Hematopoietic multipotent progenitor cell (in vitro differentiated cells): ENCODE measurements at regions not wholly inside any gene's neighbourhood (a gene's known extent, or its start where the extent isn't known, plus 50 kb on each side); places are given as distances from the start of the nearest gene placed in this dataset.

Experiments
- DNase-seq, 3 donors: peaks; one replicate each; pipeline ENCODE4 v3.0.0-alpha.2; 2011 to 2015; ENCODE audit warnings: low read depth in 2 of 3, low spot score in 2 of 3

DNA sequence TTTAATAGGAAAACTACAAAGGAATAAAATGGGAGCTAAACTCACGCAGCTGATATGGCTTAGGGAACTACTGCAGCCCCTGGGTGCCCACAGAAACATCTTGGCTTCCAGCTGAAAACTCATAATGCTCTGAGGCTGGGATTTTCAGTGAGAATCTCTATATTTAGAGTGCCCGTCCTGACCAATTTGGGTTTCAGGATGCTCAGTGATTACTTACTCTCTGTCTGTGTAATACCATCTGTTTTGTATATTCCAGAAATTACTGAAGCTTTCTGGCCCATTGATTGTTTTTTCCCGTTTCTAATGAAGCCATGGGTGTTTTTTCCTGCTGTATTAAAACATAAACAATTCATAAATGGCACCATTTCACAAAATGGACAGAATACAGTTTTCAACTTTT, 50.6 kb upstream of the ZNF385D start:
- no peak for DNase-seq

DNA sequence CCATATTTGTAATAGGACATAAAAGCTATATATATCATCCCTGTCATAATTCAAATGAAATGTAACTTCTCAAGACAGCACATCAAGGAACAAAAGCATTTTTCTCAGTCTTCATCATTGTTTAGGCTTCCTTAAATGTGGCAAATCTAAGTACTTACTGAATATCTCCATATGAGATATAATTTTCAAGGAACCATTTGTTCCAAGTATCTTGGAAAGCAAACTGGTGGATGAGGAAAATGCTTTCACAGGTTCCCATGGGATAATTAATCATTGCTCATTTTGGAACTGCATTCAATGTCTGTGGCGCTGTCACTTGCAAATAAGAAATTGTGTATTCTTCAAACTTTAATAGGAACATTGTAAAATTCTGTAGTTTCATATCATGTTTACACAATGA, 52.6 kb upstream of the ZNF385D start:
- no peak for DNase-seq

DNA sequence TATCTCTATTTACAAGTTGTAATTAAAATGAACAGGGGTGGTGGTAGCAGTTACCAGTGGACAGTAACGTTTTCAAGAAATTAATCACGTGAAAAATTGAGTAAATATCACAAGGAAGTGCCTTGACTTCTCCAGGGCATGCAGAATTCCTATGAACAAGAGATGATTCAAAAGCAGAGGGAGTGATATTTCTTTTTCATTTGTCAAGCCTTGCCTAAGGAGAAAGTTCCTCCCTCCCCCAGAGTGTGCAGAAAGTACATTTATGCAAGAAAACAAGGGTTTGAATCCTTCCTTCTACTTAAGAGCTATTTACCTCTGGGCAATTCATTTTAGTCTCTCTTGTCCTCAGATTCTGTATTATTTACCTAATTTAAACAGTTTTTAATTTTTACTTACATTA, 53.3 kb upstream of the ZNF385D start:
- no peak for DNase-seq

DNA sequence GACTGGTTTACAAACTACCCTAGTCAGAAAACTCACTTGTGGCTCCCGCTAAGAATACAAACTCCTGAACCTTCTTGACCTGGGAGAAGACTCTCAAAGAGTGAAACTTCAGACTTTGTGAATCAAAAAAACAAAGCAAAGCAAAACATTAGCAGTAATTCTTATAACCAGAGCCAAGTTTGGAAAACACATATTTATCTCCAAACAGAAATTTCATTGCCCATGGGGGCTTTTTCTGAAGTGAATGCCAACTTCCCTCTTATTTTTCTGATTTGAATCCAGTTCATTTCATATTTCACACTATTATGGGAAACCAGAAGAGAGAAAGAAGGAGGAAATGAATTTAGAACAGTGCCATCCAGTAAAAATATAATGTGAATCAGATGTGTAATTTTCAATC, 55.7 kb upstream of the ZNF385D start:
- DNase-seq, result no peak

DNA sequence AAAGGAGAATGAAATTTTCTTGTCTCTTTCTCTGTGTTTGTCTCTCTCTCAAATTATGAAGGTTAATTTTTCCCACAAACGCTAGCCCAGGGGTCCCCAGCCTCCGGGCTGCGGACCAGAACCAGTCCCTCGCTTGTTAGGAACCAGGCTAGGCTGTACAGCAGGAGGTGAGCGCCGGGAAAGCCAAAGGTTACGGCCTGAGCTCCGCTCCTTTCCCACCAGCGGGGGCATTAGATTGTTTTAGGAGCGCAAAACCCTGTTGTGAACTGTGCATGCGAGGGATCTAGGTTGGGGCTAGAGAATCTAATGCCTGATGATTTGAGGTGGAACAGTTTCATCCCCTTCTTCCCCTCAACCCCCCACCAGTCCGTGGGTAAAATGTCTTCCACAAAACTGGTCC, 74.7 kb upstream of the ZNF385D start:
- no peak for DNase-seq

DNA sequence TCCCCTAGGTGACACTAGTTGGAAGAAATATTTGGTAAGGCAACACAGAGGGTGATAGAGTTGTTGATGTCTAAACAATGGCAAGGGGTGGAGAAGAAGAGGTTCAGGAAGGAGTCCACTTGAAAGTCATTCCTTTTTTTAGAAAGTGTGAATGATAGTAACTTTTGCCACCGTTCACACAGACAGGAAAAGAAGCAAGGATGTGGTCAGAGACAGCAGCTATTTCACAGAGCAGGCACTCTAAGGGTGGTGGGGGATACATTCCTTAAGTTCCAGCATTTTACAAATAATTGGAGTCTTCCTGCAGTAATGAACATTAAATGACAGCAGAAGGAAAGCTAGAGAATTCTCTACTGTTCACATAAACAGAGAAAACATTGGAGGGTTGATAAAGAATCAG, 75.4 kb upstream of the ZNF385D start:
- DNase-seq, result no peak

DNA sequence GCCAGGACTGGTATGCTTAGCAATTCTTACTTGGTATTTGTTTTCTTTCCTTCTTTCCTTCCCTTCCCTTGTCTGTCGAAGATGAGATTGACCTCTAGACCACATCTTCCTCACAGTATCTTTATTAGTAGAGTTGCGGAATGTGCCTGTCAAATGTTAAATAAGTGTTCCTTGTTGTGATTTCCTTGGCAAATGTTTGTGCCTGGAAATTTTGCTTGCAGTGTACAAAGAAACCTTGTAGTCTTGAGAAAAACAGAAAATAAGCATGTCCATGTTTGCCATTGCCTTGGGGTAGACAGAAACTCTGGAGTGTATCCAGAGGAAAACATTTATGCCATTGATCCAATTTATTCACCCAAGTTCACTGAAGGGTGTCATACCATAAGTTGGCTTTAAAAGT, 79.5 kb upstream of the ZNF385D start:
- no peak for DNase-seq

DNA sequence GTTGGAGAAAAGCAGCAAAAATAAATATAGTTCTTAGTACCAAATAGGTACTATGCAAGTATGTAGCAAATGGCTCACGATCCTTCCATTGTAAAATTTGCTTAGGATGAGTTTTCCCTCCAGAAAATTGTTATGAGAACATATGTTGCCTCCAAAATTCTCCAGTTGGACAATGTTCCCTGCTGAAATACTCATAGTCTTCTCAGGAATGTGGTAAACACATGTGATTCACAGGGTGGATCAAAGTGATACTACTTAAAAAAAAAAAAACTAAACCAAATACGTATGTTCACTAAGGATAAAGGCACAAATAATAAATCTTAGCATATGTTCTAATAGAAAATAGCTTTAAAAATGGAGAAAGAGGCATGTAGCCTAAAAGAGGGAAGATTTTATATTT, 84.3 kb upstream of the ZNF385D start:
- DNase-seq, result no peak

DNA sequence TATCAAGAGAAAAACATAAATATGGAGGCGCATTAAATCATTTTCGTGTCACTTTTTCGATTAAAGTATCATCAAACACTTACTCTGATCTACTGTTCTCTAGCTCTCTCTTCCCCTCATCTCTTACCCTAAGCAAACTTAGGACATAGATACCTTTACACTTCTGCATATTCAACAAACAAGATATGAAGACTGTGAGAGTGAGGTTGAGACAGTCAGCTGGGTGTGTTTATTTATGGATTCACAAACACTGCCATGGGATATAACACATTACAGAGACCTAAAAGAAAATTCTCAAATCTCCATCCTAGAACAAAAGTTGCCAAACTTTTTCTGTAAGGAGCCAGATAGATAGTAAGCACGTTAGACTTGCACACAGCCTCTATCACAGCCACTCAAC, 85.2 kb upstream of the ZNF385D start:
- DNase-seq, result no peak

DNA sequence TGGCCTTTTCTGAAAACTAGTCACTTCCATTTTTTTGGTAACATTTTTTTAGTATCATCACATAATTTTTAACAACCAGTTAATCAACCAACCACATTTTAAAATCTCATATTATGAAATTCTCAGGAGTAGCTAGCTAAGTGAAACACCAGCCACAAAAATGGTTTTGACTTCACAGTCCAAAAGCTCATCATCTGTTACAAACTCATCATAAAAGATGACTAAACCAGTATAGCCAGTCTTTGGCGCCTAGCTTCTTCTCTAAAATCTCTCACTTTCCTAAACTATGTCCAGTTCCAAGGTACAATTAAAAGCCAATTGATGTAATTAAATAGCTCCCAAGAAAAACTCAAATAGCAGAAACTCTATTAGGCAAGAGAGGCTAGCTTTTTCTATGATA, 88.2 kb upstream of the ZNF385D start:
- no peak for DNase-seq

DNA sequence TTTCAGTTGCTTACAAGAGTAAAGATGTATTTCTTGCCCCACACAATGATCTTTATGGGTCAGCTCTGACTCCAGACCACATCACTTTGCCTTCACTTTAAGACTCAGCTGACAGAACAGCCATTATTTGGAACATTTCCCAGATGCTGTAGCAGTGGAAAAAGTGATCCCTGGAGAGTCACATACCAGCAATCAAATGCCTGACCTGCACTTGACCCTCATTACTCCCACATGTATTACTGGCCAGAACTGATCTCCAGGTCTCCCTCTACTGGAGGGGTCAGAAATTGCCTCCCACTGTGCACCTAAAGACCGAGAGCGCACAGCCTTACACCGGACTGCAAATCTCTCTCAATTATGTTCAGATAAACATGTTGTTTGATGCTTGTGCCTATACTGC, 88.6 kb upstream of the ZNF385D start:
- DNase-seq, result no peak

DNA sequence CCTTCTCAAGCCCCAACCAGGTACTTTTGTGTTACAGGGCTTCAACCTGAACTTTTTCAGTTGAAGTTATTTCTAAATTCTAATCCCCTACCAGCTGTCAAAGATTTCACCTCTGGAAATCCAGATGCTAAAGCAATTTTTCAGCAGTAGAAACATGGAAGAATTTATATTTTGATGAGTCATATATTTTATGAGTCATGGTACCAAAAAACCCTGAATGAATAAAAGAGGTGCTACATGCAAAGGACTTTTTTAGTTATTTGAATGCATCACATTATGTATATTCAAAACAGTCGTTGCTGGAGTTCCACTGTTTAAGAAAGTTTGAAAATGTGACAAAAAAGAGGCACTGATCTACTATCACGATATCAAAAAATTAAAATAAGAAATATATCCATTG, 96.0 kb upstream of the ZNF385D start:
- DNase-seq, result no peak

DNA sequence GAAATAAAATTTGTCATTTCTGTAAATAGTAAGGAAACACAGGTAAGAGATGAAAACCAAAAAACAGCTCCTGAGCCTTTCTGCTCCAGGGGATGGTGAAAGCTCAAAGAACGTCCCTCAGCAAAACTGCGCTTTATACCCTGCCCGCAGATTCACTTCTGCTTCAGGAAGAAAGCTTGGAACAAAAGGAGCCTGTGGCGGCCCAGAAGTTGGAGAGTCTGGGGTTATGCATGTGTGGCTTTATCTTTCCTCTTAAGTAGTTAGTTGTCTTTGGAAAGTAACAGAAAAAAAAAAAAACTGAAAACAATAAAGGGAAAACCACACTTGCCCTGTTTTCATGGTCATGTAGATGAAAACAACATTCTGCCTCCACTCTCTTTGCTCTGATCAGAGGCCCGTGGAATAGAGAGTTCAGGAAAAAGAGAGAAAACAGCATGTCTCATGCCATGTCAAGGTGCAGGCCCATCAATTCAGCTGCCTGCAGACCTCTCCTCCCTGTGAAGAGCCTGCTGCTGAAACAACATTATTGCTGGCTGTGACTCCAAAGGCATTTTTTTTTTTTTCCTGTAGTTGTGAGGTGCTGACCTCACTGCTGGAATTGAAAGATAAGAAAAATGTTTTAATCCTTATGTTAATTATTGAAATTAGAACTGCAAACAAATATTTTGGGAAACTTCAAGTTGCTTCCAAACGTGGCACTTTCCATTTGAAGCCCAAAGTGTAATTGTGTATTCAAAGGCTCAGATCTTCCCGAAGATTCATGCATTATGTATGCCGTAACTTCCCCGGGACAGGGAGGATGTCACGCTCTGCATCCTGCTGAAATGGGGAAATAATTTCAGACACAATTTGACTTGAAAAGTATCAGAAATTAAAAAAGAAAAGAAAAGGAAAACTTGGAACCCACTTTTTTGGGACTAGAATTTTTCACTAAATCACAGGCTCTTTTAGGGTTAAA, 108.4 kb upstream of the ZNF385D start:
- no peak for DNase-seq

DNA sequence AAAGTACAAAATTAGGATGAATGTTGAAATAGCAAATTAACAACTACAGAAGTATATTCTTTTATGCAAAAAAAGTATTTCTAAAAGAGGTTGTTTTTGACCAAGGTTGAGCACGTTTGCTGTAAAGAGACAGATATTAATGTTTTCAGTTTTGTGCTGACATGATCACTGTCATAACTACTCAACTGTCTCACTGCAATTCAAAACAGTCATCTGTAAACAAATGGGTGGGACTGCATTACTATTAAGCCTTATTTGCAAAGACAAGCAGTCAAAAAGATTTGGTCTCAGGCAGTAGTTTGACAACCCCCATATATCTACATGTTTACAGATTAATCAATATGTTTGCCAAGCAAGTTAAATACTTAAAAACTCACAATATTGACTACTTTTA, 109.1 kb upstream of the ZNF385D start:
- DNase-seq, result no peak

DNA sequence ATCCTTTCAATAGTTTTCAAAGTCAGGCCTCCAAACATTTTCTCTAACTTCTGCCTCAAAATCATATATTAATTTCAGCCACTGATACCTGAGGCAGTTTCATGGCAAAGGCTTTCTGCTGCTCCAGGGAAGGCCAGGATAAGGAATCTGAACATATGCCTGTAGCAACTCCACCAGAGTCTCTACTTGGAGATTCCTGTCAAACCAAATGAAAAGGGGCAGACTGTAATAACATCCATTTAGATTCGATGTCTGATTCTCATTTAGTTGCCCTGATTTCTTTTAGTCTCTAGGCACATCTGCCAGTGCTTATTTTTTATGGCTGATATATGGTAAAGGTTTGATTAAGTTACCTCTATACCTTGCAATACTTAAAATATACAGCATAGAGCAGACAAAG, 109.6 kb upstream of the ZNF385D start:
- DNase-seq, result no peak

DNA sequence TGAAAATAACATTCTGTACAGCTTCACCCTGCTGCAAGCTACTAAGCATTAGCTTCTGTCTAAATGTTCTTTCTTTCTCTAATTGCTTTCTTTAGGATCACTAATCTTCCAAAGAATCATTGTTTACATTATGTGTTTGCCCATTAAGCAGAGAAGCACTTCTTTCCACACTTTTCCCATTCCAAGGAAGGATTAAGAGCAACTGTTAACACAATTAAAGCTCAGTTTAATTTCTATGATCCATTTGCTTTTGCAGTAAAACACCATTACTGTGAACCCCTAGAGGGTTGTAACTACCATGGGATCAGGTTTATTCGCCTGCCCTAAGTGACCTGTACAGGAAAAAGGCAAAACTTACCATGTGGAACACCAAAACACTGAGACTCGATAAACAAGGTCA, 125.8 kb upstream of the ZNF385D start:
- no peak for DNase-seq

DNA sequence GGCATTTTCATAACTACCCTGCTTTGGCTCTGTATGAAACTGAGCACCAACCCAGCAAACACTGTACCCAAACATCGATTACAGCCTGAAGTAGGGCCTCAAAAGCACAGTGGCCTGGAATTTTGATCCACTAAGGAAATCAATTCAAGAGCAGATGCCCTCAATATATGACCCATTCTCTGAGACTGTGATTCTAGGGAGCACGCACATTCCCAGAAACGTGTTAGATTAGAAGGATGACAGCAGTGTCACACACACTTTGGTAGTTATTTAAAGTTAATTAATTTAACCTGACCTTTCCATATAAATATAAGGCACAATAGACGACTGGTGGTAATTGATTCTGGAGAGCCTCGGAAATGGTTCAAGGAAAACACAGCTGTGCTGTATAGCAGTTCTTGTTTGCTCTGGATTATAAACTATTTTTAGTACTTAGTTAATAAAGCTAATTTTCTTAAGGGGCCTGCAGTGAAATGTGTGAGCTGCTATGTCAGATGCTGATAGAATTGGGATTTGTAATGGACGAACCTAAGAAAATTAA, 126.3 kb upstream of the ZNF385D start:
- no peak for DNase-seq

DNA sequence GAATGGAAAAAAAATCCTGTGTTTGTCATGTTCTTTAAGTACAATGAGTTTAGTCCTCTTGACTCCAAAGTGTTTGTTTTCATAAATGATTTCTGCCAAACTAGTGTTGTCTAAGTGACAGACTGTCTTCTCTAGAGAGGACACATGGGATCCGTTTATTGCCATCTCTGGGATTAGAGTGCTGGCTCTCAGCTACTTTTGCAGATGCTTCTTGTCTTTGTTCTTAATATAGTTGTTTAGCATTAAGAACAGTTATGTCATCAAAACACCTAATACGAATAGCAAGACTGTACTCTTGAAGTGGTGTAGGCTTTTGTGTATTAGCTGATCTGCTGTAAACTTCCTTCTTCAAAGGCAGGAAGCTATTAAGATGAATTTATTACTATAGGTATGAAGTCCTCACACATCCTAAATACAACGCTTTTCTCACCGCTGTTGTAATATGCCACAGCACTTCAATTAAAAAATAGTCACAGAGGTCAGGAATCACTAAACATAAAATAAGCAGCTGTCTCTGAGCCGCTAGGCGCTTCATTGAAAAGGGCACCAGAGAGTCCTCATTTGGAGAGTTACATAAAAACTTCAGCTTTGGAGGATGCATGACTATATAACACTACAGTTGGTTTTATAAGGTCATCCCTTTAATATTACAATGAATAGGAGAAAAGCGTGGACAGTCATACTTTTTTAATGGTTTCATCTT, 128.3 kb upstream of the ZNF385D start:
- no peak for DNase-seq

DNA sequence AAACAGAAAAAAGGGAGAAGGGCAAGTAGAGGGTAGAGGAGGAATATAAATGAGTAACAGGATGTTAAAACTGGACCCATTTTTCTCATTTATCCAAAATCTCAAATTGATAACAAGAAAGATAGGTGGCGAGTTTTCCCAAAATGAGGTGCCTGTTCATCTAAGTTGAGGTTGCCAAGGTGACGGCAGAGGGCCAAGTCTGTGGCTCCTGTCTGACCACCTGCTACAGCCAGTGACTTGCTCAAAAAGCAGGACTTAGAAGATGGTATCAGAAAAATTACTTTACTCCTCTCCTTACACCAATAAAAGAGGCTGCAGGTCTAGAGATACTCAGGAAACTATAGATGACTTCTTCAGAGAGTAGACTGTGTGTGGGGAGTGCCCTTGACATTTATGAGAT, 137.6 kb upstream of the ZNF385D start:
- DNase-seq, result no peak

DNA sequence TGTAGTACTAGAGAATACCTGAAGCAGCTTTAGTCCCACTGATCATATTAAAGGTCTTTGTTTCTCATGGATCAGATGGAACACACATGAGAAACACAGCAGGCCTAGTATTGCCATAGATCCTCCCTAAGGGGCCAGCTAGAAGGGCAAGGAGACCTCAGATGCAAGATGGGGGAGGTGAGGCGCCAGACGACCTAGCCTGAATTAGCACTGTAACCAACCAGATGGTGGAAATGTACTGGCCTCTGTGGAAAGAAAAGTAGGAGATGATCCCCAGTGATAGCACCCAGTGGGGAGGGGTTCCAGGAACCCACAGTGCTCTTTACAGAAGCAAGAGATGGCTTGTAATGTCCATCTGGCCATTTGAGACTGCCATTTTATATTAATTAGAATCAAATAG, 138.2 kb upstream of the ZNF385D start:
- no peak for DNase-seq

DNA sequence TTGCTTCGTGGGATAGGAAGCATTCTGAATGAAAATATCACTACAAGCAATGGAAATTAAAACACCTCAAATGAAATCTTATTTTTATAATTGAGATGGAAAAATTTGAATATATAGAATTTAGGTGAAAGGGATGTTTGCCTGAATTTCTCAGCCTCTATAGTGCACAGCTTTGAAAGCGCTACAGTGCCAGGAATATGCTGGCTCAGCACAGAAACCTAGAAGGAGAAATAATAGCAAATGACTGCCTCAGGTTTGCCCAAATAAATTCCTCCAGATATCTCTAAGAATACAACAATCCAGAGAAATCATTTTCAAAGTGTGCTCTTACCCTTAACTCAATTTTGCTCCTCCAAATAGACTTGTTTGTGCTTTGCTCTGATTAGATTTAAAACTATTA, 141.1 kb upstream of the ZNF385D start:
- DNase-seq, result no peak

DNA sequence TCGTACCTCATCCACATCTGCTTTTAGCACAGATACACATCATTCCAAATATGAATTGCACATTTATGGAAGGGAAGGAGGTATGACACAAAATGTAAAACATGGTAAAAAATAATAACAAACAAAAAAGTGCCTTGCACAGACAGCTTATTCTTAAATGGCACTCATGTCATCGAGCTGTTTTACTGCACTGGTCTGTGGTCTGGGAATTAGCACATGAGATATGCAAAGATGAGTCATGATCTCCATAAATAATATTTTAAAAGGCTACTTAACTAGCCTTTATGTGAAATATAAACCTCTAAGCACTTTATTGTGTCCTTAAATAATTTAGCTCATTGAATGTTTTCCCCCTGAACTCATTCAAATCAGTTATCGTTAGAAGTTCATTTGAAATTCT, 142.2 kb upstream of the ZNF385D start:
- peak in 1 of 3 donors; percentile 2 for DNase-seq
